HFF-Myc (cell line): ENCODE measurements at regions not wholly inside any gene's neighbourhood (a gene's known extent, or its start where the extent isn't known, plus 50 kb on each side); places are given as distances from the start of the nearest gene placed in this dataset.

Source experiments
- DNase-seq: peaks from one replicate; pipeline ENCODE4 v3.0.0-alpha.2; 2011; ENCODE audit warnings: low read depth; ENCODE audit errors: extremely low read depth
- H3K4me3 ChIP-seq: replicated peaks from 2 replicates; pipeline ENCODE4 v1.5.1; 2011; ENCODE audit warnings: low read depth, mild to moderate bottlenecking, control low read depth, low read length
- TF ChIP-seq, protein P1 (sequence below): IDR thresholded peaks from 2 replicates; pipeline ENCODE4 v1.5.1; 2012; ENCODE audit warnings: mild to moderate bottlenecking, low read depth, low read length, control low read depth; ENCODE audit errors: missing control alignments

DNA sequence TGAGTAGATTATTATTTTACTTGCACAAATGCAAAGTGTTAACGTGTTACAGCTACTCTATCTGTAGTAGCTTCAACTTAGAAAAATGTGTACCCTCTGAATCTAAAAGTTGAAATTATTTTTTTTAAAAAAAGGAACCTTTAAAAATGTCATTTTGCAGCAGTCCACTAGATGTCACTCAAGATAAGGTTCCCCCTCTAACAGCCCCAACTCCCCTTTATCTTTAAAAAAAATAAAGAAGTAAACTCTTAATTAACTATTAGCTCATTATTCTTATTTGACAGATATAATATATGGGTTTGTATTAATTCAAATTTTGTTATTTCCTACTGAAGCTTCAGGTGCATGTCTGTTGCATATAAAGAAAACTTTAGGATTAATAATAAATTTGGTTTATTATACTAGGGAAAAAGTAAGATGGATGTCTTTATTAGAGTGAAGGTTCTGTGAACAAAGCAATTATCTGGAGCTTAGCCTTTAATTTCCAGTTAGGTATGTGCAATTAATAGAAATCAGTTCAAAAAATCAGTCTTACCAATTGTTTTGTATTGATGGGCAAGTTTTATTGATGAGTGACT is 288.5 kb downstream of the VGLL3 start:
- TF ChIP-seq, protein P1, sequence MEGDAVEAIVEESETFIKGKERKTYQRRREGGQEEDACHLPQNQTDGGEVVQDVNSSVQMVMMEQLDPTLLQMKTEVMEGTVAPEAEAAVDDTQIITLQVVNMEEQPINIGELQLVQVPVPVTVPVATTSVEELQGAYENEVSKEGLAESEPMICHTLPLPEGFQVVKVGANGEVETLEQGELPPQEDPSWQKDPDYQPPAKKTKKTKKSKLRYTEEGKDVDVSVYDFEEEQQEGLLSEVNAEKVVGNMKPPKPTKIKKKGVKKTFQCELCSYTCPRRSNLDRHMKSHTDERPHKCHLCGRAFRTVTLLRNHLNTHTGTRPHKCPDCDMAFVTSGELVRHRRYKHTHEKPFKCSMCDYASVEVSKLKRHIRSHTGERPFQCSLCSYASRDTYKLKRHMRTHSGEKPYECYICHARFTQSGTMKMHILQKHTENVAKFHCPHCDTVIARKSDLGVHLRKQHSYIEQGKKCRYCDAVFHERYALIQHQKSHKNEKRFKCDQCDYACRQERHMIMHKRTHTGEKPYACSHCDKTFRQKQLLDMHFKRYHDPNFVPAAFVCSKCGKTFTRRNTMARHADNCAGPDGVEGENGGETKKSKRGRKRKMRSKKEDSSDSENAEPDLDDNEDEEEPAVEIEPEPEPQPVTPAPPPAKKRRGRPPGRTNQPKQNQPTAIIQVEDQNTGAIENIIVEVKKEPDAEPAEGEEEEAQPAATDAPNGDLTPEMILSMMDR = peak; percentile 54
- H3K4me3 ChIP-seq = no peak overlapping the region
- no peak for DNase-seq

DNA sequence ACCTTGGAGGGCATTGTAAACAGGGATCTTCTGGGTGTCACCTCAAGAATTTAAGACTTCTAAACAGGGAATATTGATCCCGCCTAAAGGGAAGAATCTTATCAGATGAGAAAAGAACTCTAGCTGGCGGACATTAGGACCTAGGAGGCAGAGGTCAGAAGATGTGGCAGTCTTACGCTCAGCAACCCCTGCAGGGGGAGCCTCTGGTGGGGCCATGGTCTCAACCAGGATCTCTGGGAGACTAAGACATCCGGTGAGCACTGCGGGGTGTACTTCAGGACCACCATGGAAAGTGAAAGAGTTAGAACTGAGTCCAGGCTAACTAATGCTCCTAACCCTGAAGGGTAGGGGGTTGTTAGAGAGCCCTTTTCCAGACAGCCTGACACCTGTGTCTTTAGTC is 295.2 kb downstream of the VGLL3 start:
- DNase-seq = no peak
- TF ChIP-seq, protein P1 = no peak
- no peak overlapping the region for H3K4me3 ChIP-seq

DNA sequence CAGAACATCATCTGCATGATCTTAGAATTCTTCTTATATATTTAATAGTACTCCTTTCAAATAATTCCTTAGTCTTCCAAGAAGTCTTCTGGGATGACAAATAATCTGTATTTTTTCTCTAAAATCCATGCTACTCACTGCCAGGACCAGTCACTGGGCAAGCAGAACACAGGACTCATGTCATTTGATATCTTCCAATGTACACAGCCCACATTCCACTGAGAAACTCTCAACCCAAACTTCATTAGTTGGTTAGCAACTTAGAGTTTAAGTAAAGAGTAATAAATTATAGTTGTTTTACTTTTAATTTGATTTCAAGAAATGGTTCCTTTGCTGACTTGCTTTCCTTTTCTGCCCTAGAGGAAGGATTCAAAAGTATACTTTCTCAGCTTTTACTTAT is 317.0 kb downstream of the VGLL3 start:
- DNase-seq = no peak
- no peak overlapping the region for H3K4me3 ChIP-seq
- TF ChIP-seq, protein P1 = no peak

DNA sequence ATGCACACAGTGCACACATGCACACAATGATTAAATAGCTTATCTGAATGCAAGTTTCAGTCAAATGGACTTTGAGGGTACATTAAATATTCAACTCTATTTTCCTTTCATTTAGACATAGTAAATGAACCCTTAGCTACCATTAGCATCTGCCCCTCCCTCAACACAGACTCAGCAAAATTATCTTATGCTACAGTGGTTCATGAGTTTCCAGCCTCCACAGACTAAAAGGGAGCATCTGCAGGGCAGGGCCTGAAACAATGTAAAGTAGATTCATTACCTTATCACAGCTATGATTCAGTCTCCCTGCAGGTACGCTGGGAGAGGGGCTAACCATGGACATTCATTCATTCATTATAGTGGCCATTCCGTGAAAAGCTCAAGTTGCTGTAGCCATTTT is 329.1 kb downstream of the VGLL3 start:
- H3K4me3 ChIP-seq = no peak overlapping the region
- TF ChIP-seq, protein P1 = no peak
- no peak for DNase-seq

DNA sequence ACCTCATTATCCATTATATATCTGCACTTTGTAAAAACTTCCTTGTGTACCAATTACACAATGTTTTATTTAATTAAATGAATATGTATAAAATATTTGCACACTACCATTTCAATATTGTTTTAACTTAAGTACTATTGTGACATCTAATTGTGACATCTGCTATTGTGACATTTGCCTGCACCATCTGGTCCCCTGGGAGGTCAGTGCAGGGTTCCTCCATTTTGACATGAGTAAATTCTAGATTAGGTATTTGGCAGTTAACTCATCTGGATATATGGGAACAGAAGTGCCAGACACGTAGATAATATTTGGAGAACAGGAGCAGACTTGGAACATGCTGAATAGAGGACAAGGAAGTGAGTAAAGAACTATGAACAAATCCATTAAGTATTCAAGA is 332.1 kb downstream of the VGLL3 start:
- TF ChIP-seq, protein P1 = no peak
- H3K4me3 ChIP-seq = no peak overlapping the region
- DNase-seq = no peak

DNA sequence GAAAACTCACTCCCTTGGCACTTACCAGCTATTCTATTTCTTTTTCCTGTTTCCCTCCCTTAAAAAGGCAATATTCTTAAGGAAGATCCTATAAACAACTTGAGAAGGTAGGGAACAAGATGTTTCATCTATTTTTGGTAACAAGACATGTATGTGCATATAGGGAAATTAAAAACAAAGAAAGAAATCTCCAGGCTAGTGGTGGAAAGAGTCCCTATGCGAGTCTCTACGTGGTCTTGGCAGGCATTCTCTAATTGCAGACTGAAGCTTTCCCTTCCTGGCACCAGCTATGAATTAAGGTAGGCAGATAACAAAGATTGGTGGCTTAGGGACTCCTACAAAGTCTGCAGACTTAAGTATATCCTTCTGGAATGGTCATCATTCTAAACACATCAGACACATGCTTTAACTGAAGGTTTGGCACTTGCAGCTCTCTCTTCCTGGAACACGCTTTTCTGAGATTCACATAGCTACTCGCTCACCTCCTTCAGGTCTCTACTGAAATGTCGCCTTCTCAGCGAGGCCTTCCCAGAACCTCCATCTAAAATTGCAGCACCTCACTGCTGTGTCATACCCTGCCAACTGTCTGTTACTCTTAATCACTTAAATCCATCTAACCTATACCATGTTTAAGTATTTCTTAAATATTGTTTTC is 336.0 kb downstream of the VGLL3 start:
- no peak for DNase-seq

More for the DNA sequence above, 336.0 kb downstream of the VGLL3 start:
- no peak overlapping the region for H3K4me3 ChIP-seq
- TF ChIP-seq, protein P1 = no peak
